Parathyroid adenoma (tissue), 2 donors: ENCODE measurements at regions not wholly inside any gene's neighbourhood (a gene's known extent, or its start where the extent isn't known, plus 50 kb on each side); places are given as distances from the start of the nearest gene placed in this dataset.

Source experiments
- H2AFZ ChIP-seq: fragments of 300-600 bp; sonication (generic); one replicate; pipeline ENCODE4 v1.7.0; 2017; ENCODE audit warnings: antibody characterized with exemption, mild to moderate bottlenecking
- H3K27ac ChIP-seq: fragments of 300-600 bp; sonication (generic); one replicate; pipeline ENCODE4 v1.7.0; 2017
- H3K27me3 ChIP-seq: fragments of 300-600 bp; sonication (generic); one replicate; pipeline ENCODE4 v1.7.0; 2017; ENCODE audit warnings: low read length; ENCODE audit not compliant: control insufficient read depth, insufficient read depth
- H3K36me3 ChIP-seq: fragments of 300-600 bp; sonication (generic); one replicate; pipeline ENCODE4 v1.7.0; 2017; ENCODE audit warnings: low read length; ENCODE audit not compliant: control insufficient read depth, insufficient read depth
- H3K4me1 ChIP-seq: fragments of 300-600 bp; sonication (generic); one replicate; pipeline ENCODE4 v1.7.0; 2017; ENCODE audit warnings: control low read depth
- H3K4me2 ChIP-seq: fragments of 300-600 bp; sonication (generic); one replicate; pipeline ENCODE4 v1.7.0; 2017; ENCODE audit warnings: low read length
- H3K4me3 ChIP-seq: fragments of 300-600 bp; sonication (generic); one replicate; pipeline ENCODE4 v1.7.0; 2017; ENCODE audit warnings: low read depth, low read length
- H3K79me2 ChIP-seq: fragments of 300-600 bp; sonication (generic); one replicate; pipeline ENCODE4 v1.7.0; 2017; ENCODE audit warnings: control low read depth
- H3K9ac ChIP-seq: fragments of 300-600 bp; sonication (generic); one replicate; pipeline ENCODE4 v1.7.0; 2017; ENCODE audit warnings: mild to moderate bottlenecking
- H3K9me3 ChIP-seq: fragments of 300-600 bp; sonication (generic); one replicate; pipeline ENCODE4 v1.7.0; 2017; ENCODE audit warnings: low read length; ENCODE audit not compliant: control insufficient read depth
- CTCF ChIP-seq: fragments of 300-600 bp; sonication (generic); IDR thresholded peaks from one replicate; pipeline ENCODE4 v1.7.0; 2017; ENCODE audit warnings: antibody characterized with exemption, mild to moderate bottlenecking
- donor health status: primary hyperparathyroidism.

GRCh38 chr20:34163307-34163706 lies 51.3 kb upstream of the EIF2S2 start:
- TF ChIP-seq CTCF, result no peak
- H3K36me3 ChIP-seq, result no peaks in the 10 kb centered on the region

GRCh38 chr20:34164381-34164984 lies 52.4 kb upstream of the EIF2S2 start:
- Histone ChIP-seq H3K4me2 (no peak overlapping the region), H3K9me3 (no peaks in the 10 kb centered on the region), H3K27ac (no peak overlapping the region), H3K4me3 (no peak overlapping the region), H2AFZ (peak overlapping the region; percentile 30), H3K36me3 (no peaks in the 10 kb centered on the region), H3K27me3 (no peaks in the 10 kb centered on the region), H3K79me2 (no peaks in the 10 kb centered on the region), H3K9ac (no peak overlapping the region), H3K4me1 (no peaks in the 10 kb centered on the region)
- no peak for TF ChIP-seq CTCF

More at GRCh38 chr20:34163307-34163706, 51.3 kb upstream of the EIF2S2 start:
- H3K27ac ChIP-seq, result no peak overlapping the region
- H2AFZ ChIP-seq, result no peak overlapping the region
- no peak overlapping the region for H3K4me3 ChIP-seq
- no peaks in the 10 kb centered on the region for H3K79me2 ChIP-seq
- no peaks in the 10 kb centered on the region for H3K4me1 ChIP-seq
- no peaks in the 10 kb centered on the region for H3K27me3 ChIP-seq
- H3K9ac ChIP-seq, result no peak overlapping the region
- H3K9me3 ChIP-seq, result no peaks in the 10 kb centered on the region
- H3K4me2 ChIP-seq, result no peak overlapping the region

GRCh38 chr20:34165018-34165619 lies 53.1 kb upstream of the EIF2S2 start:
- Histone ChIP-seq H3K9ac (no peak overlapping the region), H2AFZ (peak overlapping the region; percentile 30), H3K9me3 (no peaks in the 10 kb centered on the region), H3K4me1 (no peaks in the 10 kb centered on the region), H3K27me3 (no peaks in the 10 kb centered on the region), H3K27ac (no peak overlapping the region), H3K4me3 (no peak overlapping the region), H3K79me2 (no peaks in the 10 kb centered on the region), H3K4me2 (no peak overlapping the region), H3K36me3 (no peaks in the 10 kb centered on the region)
- TF ChIP-seq CTCF, result no peak

GRCh38 chr20:34171640-34172039 lies 59.6 kb upstream of the EIF2S2 start:
- H2AFZ ChIP-seq, result no peak overlapping the region
- H3K79me2 ChIP-seq, result no peaks in the 10 kb centered on the region
- TF ChIP-seq CTCF, result no peak
- H3K27ac ChIP-seq, result no peak overlapping the region
- H3K4me2 ChIP-seq, result no peak overlapping the region
- no peaks in the 10 kb centered on the region for H3K36me3 ChIP-seq
- H3K4me1 ChIP-seq, result no peaks in the 10 kb centered on the region
- no peaks in the 10 kb centered on the region for H3K9me3 ChIP-seq
- no peak overlapping the region for H3K9ac ChIP-seq
- H3K27me3 ChIP-seq, result no peaks in the 10 kb centered on the region
- no peak overlapping the region for H3K4me3 ChIP-seq

- no peak overlapping the region for H3K4me2 ChIP-seq
- no peaks in the 10 kb centered on the region for H3K9me3 ChIP-seq
- H2AFZ ChIP-seq, result no peak overlapping the region
- H3K27ac ChIP-seq, result no peak overlapping the region
- no peaks in the 10 kb centered on the region for H3K36me3 ChIP-seq
- TF ChIP-seq CTCF, result no peak
- no peaks in the 10 kb centered on the region for H3K27me3 ChIP-seq
- no peak overlapping the region for H3K9ac ChIP-seq
- no peak overlapping the region for H3K4me3 ChIP-seq
- H3K4me1 ChIP-seq, result no peaks in the 10 kb centered on the region
- no peaks in the 10 kb centered on the region for H3K79me2 ChIP-seq
These were observed 60.9 kb upstream of the EIF2S2 start for GRCh38 chr20:34172926-34173325.
